Neuronal stem cell (in vitro differentiated cells): ENCODE measurements at regions not wholly inside any gene's neighbourhood (a gene's known extent, or its start where the extent isn't known, plus 50 kb on each side); places are given as distances from the start of the nearest gene placed in this dataset.

ENCODE experiments used
- DNase-seq: peaks from one replicate; pipeline ENCODE4 v3.0.0-alpha.2; 2013; ENCODE audit warnings: low spot score
- H2AFZ ChIP-seq: one replicate; pipeline ENCODE4 v1.6.1; 2013; ENCODE audit warnings: mild to moderate bottlenecking, low read length, inconsistent platforms
- H2AK5ac ChIP-seq: 2 replicates; pipeline ENCODE4 v1.6.1; 2013; ENCODE audit warnings: low read depth, mild to moderate bottlenecking, inconsistent platforms, low read length, moderate library complexity, mixed read lengths
- H2BK120ac ChIP-seq: 2 replicates; pipeline ENCODE4 v1.6.1; 2013; ENCODE audit warnings: low read depth, mild to moderate bottlenecking, inconsistent platforms, low read length, moderate library complexity, mixed read lengths
- H2BK12ac ChIP-seq: one replicate; pipeline ENCODE4 v1.6.1; 2013; ENCODE audit warnings: low read length, inconsistent platforms
- H2BK15ac ChIP-seq: 2 replicates; pipeline ENCODE4 v1.6.1; 2013; ENCODE audit warnings: mild to moderate bottlenecking, low read length, inconsistent platforms, mixed read lengths
- H2BK5ac ChIP-seq: one replicate; pipeline ENCODE4 v1.6.1; 2013; ENCODE audit warnings: inconsistent platforms, mild to moderate bottlenecking, low read length, moderate library complexity
- H3K14ac ChIP-seq: one replicate; pipeline ENCODE4 v1.6.1; 2013; ENCODE audit warnings: low read length, inconsistent platforms
- H3K18ac ChIP-seq: 2 replicates; pipeline ENCODE4 v1.6.1; 2013; ENCODE audit warnings: low read length, inconsistent platforms
- H3K23ac ChIP-seq: 2 replicates; pipeline ENCODE4 v1.6.1; 2013; ENCODE audit warnings: low read depth, mild to moderate bottlenecking, mixed read lengths, low read length, inconsistent platforms; ENCODE audit not compliant: poor library complexity
- H3K27ac ChIP-seq: replicated peaks from 3 replicates; pipeline ENCODE4 v1.5.1; 2013; ENCODE audit warnings: low read length, inconsistent platforms
- H3K27me3 ChIP-seq, 3 experiments: 2 replicates each; pipeline ENCODE4 v1.6.1; 2013; ENCODE audit warnings: low read length in 3 of 3, mild to moderate bottlenecking in 2 of 3, inconsistent platforms in 1 of 3, low read depth in 1 of 3, mixed read lengths in 1 of 3, moderate library complexity in 1 of 3; ENCODE audit not compliant: control insufficient read depth in 3 of 3, insufficient read depth in 3 of 3
- H3K36me3 ChIP-seq, 2 donors: replicated peaks in 1 of 2; 2 replicates each; pipeline ENCODE4 v1.6.1; 2013; ENCODE audit warnings: low read length in 2 of 2; ENCODE audit not compliant: control insufficient read depth in 2 of 2, insufficient read depth in 2 of 2
- H3K4ac ChIP-seq: 2 replicates; pipeline ENCODE4 v1.6.1; 2013; ENCODE audit warnings: inconsistent platforms, mild to moderate bottlenecking, low read length, moderate library complexity
- H3K4me1 ChIP-seq, 2 donors: 1 replicate in 1 of 2; 2 replicates in 1 of 2; pipeline ENCODE4 v1.6.1; 2013; ENCODE audit warnings: low read length in 2 of 2, low read depth in 1 of 2; ENCODE audit not compliant: control insufficient read depth in 2 of 2, insufficient read depth in 1 of 2
- H3K4me2 ChIP-seq: one replicate; pipeline ENCODE4 v1.6.1; 2013; ENCODE audit warnings: mild to moderate bottlenecking, low read length, inconsistent platforms; ENCODE audit not compliant: insufficient read depth, poor library complexity, severe bottlenecking
- H3K4me3 ChIP-seq, 2 donors: 2 replicates each; pipeline ENCODE4 v1.5.1; 2013; ENCODE audit warnings: low read length in 2 of 2, mild to moderate bottlenecking in 2 of 2, inconsistent platforms in 1 of 2, moderate library complexity in 1 of 2
- H3K79me1 ChIP-seq: one replicate; pipeline ENCODE4 v1.6.1; 2013; ENCODE audit warnings: low read depth, mild to moderate bottlenecking, inconsistent platforms, low read length, moderate library complexity
- H3K9ac ChIP-seq: one replicate; pipeline ENCODE4 v1.6.1; 2013; ENCODE audit warnings: mild to moderate bottlenecking, low read depth, low read length, inconsistent platforms; ENCODE audit not compliant: poor library complexity
- H3K9me3 ChIP-seq, 2 donors: replicated peaks in 1 of 2; 2 replicates each; pipeline versions ENCODE3 to v1.6.1; 2013; ENCODE audit warnings: low read length in 2 of 2, mild to moderate bottlenecking in 2 of 2, inconsistent platforms in 1 of 2, low read depth in 1 of 2, mixed read lengths in 1 of 2, moderate library complexity in 1 of 2; ENCODE audit not compliant: control insufficient read depth in 2 of 2, insufficient read depth in 1 of 2
- H4K8ac ChIP-seq: one replicate; pipeline ENCODE4 v1.6.1; 2013; ENCODE audit warnings: low read depth, mild to moderate bottlenecking, inconsistent platforms, low read length, moderate library complexity
- H4K91ac ChIP-seq: one replicate; pipeline ENCODE4 v1.6.1; 2013; ENCODE audit warnings: low read length, low read depth, mild to moderate bottlenecking, inconsistent platforms; ENCODE audit not compliant: poor library complexity
- WGBS, 2 donors: extraction: QIAGEN DNeasy Blood & Tissue Kit; methylation state at CpG; one replicate each; pipeline ENCODE4 v1.1.7; 2013; ENCODE audit warnings: missing lambda C conversion rate in 2 of 2, mixed read lengths in 1 of 2; ENCODE audit not compliant: insufficient read length in 2 of 2, insufficient replicate concordance in 1 of 2; ENCODE audit errors: extremely low coverage in 2 of 2; 5-methylcytosine and 5-hydroxymethylcytosine counted together

GRCh38 chr4:24265989-24266388 is 318.4 kb downstream of the DHX15 start:
- Histone ChIP-seq H3K4me3 (no peak overlapping the region), H2BK15ac (no peak overlapping the region), H3K79me1 (no peaks in the 10 kb centered on the region), H3K23ac (no peak overlapping the region), H3K4ac (no peak overlapping the region), H3K14ac (no peak overlapping the region), H3K9ac (no peak overlapping the region), H2BK120ac (no peak overlapping the region), H3K9me3 (peaks cover 0 to 2% of the 10 kb centered on the region in 2 donors), H4K8ac (no peak overlapping the region), H3K4me2 (no peak overlapping the region), H4K91ac (no peak overlapping the region), H3K27me3 (no peaks in the 10 kb centered on the region), H2AFZ (no peak overlapping the region), H3K4me1 (peaks cover 0 to 8% of the 10 kb centered on the region in 2 donors), H3K18ac (no peak overlapping the region), H2BK12ac (no peak overlapping the region), H3K36me3 (no peaks in the 10 kb centered on the region), H2BK5ac (no peak overlapping the region), H2AK5ac (no peak overlapping the region), H3K27ac (no peak overlapping the region)
- DNase-seq, result no peak
- no CpG with 5 or more reads among the region's 7 CpGs for WGBS, 2 donors

GRCh38 chr4:24262616-24263015 is 321.7 kb downstream of the DHX15 start:
- Histone ChIP-seq H2BK5ac (no peak overlapping the region), H2BK120ac (no peak overlapping the region), H3K4ac (no peak overlapping the region), H3K9me3 (peaks cover 0 to 2% of the 10 kb centered on the region in 2 donors), H3K4me1 (peaks cover 0 to 8% of the 10 kb centered on the region in 2 donors), H3K9ac (no peak overlapping the region), H3K79me1 (no peaks in the 10 kb centered on the region), H3K36me3 (no peaks in the 10 kb centered on the region), H3K27ac (no peak overlapping the region), H3K27me3 (no peaks in the 10 kb centered on the region), H4K8ac (no peak overlapping the region), H2AFZ (no peak overlapping the region), H4K91ac (no peak overlapping the region), H3K18ac (peak overlapping the region; percentile 5), H2BK15ac (no peak overlapping the region), H3K14ac (no peak overlapping the region), H3K23ac (no peak overlapping the region), H3K4me2 (no peak overlapping the region), H2AK5ac (no peak overlapping the region), H3K4me3 (no peak overlapping the region), H2BK12ac (no peak overlapping the region)
- WGBS, 2 donors, result no CpG with 5 or more reads among the region's 4 CpGs
- no peak for DNase-seq

GRCh38 chr4:24262084-24262483 is 322.3 kb downstream of the DHX15 start:
- no peak overlapping the region for H3K9ac ChIP-seq
- H3K4me3 ChIP-seq, result no peak overlapping the region

GRCh38 chr4:24260923-24261564 is 323.3 kb downstream of the DHX15 start:
- no peak overlapping the region for H2AFZ ChIP-seq
- H3K9me3 ChIP-seq, result no peaks in the 10 kb centered on the region
- H4K91ac ChIP-seq, result no peak overlapping the region
- H3K4me3 ChIP-seq, result no peak overlapping the region
- no peak overlapping the region for H2BK15ac ChIP-seq
- peaks cover 0 to 6% of the 10 kb centered on the region in 2 donors for H3K4me1 ChIP-seq
- no peak overlapping the region for H2BK5ac ChIP-seq
- no peaks in the 10 kb centered on the region for H3K79me1 ChIP-seq
- H2BK120ac ChIP-seq, result no peak overlapping the region
- H4K8ac ChIP-seq, result no peak overlapping the region
- H3K36me3 ChIP-seq, result no peaks in the 10 kb centered on the region
- no peak overlapping the region for H3K4me2 ChIP-seq
- no peaks in the 10 kb centered on the region for H3K27me3 ChIP-seq
- WGBS, 2 donors, result no CpG with 5 or more reads among the region's 5 CpGs
- H3K27ac ChIP-seq, result no peak overlapping the region
- H3K9ac ChIP-seq, result no peak overlapping the region
- no peak overlapping the region for H3K23ac ChIP-seq
- no peak overlapping the region for H3K4ac ChIP-seq
- H2AK5ac ChIP-seq, result no peak overlapping the region
- H3K14ac ChIP-seq, result no peak overlapping the region
- H3K18ac ChIP-seq, result no peak overlapping the region
- no peak for DNase-seq
- H2BK12ac ChIP-seq, result no peak overlapping the region

More at GRCh38 chr4:24262084-24262483, 322.3 kb downstream of the DHX15 start:
- Histone ChIP-seq H4K8ac (no peak overlapping the region), H3K79me1 (no peaks in the 10 kb centered on the region), H3K23ac (no peak overlapping the region), H3K4ac (no peak overlapping the region), H3K4me2 (no peak overlapping the region), H3K27me3 (no peaks in the 10 kb centered on the region), H2AK5ac (no peak overlapping the region), H2BK15ac (no peak overlapping the region), H3K27ac (no peak overlapping the region), H3K18ac (peak overlapping the region; percentile 48), H3K36me3 (no peaks in the 10 kb centered on the region), H4K91ac (no peak overlapping the region), H3K9me3 (peaks cover 0 to 2% of the 10 kb centered on the region in 2 donors), H3K4me1 (peaks cover 0 to 8% of the 10 kb centered on the region in 2 donors), H2AFZ (no peak overlapping the region), H2BK5ac (no peak overlapping the region), H3K14ac (no peak overlapping the region), H2BK120ac (no peak overlapping the region), H2BK12ac (no peak overlapping the region)
- WGBS, 2 donors, result no CpG with 5 or more reads among the region's 6 CpGs
- DNase-seq, result no peak
